Astrocyte (in vitro differentiated cells and primary cell): ENCODE measurements at regions not wholly inside any gene's neighbourhood (a gene's known extent, or its start where the extent isn't known, plus 50 kb on each side); places are given as distances from the start of the nearest gene placed in this dataset.

ENCODE experiments used
- EZH2 ChIP-seq: IDR thresholded peaks from 2 replicates; pipeline ENCODE4 v1.6.1; 2012; ENCODE audit warnings: mild to moderate bottlenecking, low read length, inconsistent platforms; ENCODE audit not compliant: insufficient read depth
- TF ChIP-seq, protein P1 (sequence below): IDR thresholded peaks from 2 replicates; pipeline ENCODE4 v1.5.1; 2011; ENCODE audit warnings: low read depth, mild to moderate bottlenecking, inconsistent platforms, low read length, moderate library complexity; ENCODE audit not compliant: insufficient read depth

DNA sequence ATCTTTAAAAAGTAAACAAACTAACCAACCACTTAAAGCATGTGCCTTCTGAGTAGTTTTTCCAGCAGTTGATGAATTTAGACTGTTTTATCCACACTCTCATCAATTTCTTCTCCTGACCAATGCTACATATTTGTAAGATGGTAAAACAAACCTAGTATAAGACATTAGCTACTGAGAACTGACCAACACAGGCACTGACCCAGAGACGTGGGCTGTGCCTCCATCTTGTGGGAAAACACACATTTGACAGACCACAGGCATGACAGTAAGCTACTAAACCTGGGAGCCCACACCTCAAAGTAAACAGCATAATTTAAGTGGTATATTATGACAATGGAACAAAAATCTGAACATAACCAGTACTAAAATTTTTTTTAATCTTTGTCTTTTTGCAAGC lies 121.4 kb upstream of the NRSN1 start:
- TF ChIP-seq, protein P1, sequence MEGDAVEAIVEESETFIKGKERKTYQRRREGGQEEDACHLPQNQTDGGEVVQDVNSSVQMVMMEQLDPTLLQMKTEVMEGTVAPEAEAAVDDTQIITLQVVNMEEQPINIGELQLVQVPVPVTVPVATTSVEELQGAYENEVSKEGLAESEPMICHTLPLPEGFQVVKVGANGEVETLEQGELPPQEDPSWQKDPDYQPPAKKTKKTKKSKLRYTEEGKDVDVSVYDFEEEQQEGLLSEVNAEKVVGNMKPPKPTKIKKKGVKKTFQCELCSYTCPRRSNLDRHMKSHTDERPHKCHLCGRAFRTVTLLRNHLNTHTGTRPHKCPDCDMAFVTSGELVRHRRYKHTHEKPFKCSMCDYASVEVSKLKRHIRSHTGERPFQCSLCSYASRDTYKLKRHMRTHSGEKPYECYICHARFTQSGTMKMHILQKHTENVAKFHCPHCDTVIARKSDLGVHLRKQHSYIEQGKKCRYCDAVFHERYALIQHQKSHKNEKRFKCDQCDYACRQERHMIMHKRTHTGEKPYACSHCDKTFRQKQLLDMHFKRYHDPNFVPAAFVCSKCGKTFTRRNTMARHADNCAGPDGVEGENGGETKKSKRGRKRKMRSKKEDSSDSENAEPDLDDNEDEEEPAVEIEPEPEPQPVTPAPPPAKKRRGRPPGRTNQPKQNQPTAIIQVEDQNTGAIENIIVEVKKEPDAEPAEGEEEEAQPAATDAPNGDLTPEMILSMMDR: no peak
- TF ChIP-seq EZH2: no peak
